DMS53 treated with DMSO at 0.1 percent for 48 hours (cell line): ENCODE measurements at regions not wholly inside any gene's neighbourhood (a gene's known extent, or its start where the extent isn't known, plus 50 kb on each side); places are given as distances from the start of the nearest gene placed in this dataset.
"Not testable (repeated sequence)": the region's sequence is repeated elsewhere in the genome, so short reads cannot be mapped to it uniquely, and the experiment has no call there.

Source experiments
- DNase-seq: peaks from one replicate; lab custom pipeline; 2025; ENCODE audit not compliant: unreplicated experiment; lab: John Stamatoyannopoulos, UW

- DNase-seq = no peak
Measured at GRCh38 chr13:55160867-55161266, 1979.9 kb upstream of the PRR20A start.

GRCh38 chr13:55178582-55178981 is 1962.1 kb upstream of the PRR20A start:
- not testable (repeated sequence) for DNase-seq

DNA sequence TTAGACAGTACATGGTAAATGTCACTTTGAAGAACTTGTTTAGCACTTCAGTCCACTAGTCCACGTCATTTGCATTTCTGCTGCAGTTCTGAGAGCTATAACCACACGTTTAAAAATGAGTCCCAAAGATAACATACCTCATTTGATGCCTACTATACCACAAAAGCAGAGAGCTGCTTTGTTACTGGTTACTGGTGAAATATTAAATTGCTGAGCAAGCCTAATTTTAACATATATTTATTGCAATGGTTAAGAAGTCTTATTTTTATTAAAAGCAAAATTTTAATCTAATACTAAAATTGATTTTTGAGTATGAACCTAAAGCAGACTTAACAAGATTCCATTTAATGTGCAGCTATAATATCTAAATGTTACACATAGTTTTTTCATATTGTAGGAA is 1949.7 kb upstream of the PRR20A start:
- DNase-seq = no peak

- DNase-seq = peak; percentile 19
Measured at GRCh38 chr13:55199134-55199533, 1941.6 kb upstream of the PRR20A start.

DNA sequence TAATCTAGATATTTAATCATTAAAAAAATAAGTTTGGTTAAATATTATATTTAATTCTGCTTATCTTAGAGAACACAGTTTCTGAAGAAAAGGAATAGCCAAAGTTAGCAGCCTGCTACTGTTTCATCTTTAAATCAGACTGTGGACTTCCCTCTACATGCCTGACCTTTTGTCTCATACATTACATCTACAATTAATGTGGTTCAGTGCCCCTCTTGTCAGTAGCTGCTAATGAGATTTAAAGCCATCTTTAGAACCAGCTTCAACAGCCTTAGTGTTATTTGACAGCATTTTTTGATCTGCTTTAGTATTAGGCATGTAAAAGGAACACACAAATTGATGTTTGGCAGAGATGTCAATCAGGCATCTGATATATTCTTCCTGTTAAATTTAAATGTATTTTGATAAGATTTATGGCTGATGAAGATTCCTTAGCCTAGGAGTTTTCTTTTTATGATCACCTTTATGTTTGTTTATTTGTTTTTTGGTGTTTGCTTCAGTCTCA is 1925.8 kb upstream of the PRR20A start:
- no peak for DNase-seq

GRCh38 chr13:55219538-55219937 is 1921.2 kb upstream of the PRR20A start:
- DNase-seq = no peak

- no peak for DNase-seq
Measured at GRCh38 chr13:55229906-55230569, 1910.7 kb upstream of the PRR20A start.

DNA sequence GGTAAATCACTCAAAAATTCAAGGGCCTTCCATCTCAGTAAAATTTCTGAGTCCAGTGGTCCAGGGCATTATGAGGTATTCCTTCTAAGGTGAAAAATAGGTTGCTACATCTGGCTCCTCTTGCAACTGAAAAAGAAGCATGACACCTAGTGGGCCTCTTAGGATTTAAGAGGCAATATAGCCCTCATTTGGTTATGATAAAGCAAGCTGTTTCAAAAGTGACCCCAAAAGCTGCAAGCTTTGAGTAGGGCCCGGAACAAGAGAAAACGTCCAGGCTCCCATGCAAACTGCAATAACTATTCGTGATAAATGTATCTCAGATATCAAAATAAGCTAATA is 1910.2 kb upstream of the PRR20A start:
- DNase-seq = no peak

DNA sequence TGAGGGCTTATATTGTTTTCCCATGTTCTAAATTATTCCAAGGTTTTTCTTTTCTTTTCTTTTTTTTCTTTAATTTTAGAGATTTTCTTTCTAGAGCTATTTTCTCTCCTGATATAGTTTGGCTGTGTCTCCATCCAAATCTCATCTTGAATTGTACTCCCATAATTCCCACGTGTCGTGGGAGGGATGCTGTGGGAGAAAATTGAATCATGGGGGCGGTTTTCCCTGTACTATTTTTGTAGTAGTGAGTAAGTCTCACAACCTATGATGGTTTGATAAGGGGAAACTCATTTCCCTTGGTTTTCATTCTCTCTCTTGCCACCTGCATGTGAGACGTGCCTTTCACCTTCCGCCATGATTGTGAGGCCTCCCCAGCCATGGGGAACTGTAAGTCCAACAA is 1906.4 kb upstream of the PRR20A start:
- DNase-seq = no peak

- peak; percentile 13 for DNase-seq
Measured at GRCh38 chr13:55245005-55245644, 1895.6 kb upstream of the PRR20A start.

GRCh38 chr13:55255236-55255635 is 1885.5 kb upstream of the PRR20A start:
- no peak for DNase-seq

DNA sequence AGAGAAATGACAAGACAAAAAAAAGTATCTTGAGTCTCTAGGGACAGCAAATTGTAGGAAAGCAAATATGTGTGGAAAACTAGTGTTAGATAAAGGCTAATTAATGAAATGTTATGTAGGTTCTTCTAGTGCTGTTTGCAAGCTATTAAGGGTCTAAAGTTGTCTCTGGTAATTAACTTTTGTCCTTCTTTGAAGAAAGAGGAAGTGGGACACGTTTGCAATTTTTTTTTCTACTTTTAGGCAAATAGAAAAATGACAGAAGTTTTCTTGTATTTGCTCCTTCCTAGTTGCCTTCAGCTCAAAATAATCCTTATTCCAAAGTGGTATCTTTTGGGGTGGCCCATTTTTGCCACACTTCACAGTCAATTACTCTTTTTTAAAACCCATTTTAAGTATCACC is 1877.7 kb upstream of the PRR20A start:
- no peak for DNase-seq

DNA sequence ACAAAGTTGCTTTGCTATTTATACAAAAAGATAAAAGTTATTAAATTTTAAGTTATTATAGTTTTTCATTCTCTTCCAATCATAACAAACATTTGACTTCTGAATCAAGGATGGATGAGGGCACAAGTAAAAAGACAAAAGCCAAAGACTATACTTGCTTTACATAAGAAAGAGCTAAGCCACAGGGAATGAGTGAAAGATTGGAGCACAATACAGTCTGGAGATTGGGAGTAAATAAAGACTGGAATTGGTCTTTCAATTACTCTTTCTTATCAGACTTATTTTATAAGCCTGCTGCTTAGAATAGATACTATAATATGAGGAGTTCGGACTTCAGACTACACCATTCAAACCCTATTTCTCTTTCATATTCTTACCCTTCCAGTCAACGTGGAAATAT is 1874.1 kb upstream of the PRR20A start:
- DNase-seq = no peak

GRCh38 chr13:55298201-55298600 is 1842.5 kb upstream of the PRR20A start:
- no peak for DNase-seq

GRCh38 chr13:55302568-55302967 is 1838.2 kb upstream of the PRR20A start:
- no peak for DNase-seq

DNA sequence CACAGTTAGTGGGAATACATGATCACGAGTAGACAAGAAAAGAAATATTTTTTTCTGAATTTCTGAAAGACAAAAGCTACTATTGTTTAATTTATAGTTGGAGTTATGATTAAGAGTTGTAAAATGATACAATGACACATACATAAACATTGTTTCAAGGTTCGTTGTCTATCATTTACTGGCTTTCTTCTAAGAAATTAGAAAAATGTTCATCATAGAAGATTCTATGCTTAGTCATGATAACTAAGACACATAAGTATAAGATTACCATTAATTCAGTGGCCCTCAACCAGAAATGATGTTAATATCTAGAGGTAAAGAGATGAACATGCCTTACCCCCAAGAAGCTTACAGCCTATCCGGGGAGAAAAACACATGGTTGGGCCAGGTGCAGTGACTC is 1832.8 kb upstream of the PRR20A start:
- no peak for DNase-seq

GRCh38 chr13:55341891-55342290 is 1798.8 kb upstream of the PRR20A start:
- DNase-seq = no peak

- no peak for DNase-seq
Measured at GRCh38 chr13:55345224-55345623, 1795.5 kb upstream of the PRR20A start.

DNA sequence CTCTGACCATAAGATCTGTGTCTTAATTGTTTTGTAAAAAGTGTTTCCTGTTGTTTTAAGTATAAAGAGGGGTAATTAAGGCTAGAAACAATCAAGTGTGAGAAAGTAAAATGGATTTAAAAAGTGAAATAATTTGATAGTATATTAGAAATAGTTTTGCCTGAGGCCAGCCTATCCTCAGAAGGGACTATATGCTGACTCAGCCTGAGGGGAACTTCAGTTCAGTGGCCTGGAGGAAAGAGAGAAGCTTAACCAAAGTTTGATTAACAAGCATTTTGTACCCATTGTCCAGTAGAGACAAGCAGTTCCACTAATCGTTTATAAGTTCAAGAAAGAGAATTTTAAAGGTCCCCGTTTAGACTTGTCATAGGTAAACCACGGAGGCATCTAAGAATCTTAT is 1793.2 kb upstream of the PRR20A start:
- DNase-seq = no peak

DNA sequence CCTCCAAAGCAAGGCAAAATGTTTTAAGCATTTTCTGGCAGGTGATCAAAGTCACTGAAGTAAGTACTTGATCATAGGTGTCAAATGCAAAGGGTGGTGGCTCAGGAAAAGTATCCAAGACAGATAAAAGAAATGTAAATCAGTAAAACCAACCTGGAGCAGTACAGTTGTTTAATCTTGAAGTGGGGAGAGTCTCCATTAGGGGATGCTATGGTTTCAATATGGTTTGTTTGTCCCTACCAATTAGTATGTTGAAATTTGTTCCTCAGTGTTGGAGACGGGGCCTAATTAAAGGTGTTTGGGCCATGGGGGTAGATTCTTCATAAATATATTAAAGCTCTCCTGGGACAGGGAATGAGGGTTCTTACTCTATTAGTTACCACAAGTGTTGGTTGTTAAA is 1781.7 kb upstream of the PRR20A start:
- no peak for DNase-seq

GRCh38 chr13:55361141-55361540 is 1779.6 kb upstream of the PRR20A start:
- DNase-seq = no peak

GRCh38 chr13:55366676-55367075 is 1774.0 kb upstream of the PRR20A start:
- no peak for DNase-seq

DNA sequence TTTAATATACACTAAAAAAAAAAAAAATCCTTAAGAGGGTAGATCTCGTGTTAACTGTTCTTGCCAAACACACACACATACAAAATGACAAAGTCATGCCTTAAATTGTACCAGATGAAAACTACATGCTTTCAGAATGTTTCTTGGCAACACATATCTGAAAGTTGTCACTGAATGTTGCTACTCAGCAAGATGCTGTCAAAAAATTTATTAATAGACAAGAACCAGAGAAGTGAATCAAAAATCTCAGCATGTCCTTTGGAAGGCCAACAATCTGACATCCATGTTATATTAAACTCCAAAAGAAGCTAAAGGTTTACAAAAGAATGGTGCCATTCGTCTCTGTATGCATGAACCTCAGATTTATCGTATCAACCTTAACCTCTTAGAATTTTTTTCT is 1746.2 kb upstream of the PRR20A start:
- DNase-seq = no peak
